HG03159 (cell line): ENCODE measurements at regions not wholly inside any gene's neighbourhood (a gene's known extent, or its start where the extent isn't known, plus 50 kb on each side); places are given as distances from the start of the nearest gene placed in this dataset.

ENCODE experiments used
- ATAC-seq: cut with Tn5 transposase; IDR thresholded peaks from one replicate; pipeline ENCODE4 v1.9.1; 2021; ENCODE audit warnings: mild to moderate bottlenecking, moderate library complexity; ENCODE audit not compliant: unreplicated experiment

DNA sequence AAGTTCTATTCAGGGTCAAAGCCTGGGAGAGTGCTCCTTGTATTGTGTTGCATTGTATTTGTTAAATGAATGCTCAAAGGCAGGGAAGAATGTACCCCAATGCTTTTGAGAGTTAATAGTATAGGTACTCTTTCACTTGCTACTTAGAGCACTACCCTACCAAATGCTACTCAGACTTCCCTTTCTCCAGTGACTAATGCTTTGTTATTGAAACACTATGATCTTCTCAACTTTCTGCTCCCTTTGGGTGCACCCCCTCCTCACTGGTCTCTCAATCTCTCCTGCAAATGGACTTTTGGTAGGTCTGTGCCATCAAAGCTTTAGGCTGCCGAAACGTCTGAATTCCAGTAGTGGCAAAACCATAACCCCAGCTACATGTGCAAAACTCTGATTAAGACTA lies 177.7 kb upstream of the AHR start:
- no peak for ATAC-seq

DNA sequence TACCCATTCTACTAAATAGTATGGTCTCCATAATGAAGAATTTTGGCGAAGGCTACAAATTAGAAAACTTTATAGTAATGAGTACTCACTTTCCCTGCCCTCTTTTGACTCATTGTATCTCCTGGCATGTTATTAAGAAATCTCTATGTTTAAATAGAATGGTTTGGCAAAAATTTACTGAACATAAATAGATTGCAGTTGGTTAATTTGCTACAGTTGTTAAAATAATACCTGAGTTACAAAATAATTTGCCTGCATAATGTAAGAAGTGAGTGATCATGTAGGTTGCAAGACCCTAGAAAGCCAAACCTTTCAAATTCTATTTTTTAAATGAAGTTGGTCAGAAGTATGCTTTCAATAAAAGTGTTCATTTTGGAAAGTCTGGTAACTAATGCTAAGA lies 176.8 kb upstream of the AHR start:
- no peak for ATAC-seq

DNA sequence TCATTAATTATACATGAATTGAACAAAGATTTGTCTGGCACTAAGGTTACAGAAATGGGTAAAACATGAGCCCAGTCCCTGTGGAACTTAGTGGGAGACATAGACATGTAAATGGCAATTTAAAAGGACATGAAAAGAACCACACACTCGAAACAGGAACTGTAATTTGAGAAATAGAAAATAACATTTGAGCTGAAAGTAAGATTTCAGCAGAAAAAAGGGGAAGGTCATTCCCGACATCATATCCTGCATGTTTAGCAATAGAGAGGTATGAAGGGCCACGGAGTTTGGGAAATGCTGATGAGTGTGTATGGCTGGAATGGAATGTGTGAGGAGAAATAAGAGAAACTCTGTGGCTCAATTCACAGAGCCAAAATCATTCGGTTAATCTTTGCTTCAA lies 175.4 kb upstream of the AHR start:
- ATAC-seq: peak; percentile 43

DNA sequence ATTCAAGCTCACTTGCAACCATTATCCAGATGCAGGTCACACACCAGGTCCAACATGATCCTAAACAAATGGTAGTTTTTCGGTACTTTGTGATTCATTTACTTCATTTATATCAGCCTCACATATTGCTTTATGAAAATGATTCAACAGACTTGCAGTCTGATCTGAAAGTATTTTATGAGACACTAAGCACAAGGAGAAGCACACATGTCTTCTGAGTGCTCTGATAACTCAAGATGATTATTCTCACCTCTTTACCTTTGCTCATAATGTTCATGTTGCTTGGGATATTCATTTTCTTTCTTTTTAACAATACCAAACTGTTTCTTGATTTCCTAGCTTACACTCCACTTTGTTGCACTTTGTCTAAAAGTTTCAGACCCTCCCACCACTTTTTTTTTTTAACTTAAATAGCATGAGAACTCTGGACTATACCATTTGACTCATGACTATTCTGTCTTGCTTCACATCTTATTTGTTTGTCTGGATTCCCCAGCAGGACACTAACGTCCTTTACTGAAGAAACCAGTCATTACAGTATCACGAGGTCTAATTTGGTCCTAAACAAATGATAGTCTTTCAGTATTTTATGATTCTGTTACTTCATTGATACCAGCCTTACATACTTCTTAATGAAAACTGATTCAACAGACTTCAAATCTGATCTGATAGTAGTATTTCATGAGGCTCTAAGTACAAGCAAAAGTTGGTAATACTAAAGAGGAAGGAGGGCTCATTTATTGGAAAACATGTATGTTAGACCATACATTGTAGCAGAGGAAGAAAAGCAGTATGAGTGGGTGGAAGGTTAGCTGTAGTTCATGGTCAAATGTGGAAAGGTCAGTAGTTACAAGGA lies 171.8 kb upstream of the AHR start:
- peak; percentile 77 for ATAC-seq

DNA sequence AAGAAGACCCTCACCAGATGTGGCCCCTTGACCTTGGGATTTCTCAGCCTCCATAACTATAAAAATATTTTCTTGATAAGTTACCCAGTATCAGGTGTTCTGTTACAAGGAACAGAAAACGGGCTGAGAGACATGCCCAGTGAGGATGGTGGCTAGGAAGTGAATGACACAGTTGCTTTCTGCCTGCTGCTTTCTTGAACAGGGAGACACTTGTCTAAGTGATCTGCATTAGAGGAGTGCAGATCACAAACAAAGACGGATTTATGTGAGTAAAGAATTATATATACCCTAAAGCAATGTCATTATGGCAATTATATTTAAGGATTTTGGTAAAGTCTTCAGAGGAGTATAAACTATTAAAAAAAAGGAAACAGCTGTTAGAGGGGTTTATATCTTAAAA lies 169.2 kb upstream of the AHR start:
- ATAC-seq: no peak

DNA sequence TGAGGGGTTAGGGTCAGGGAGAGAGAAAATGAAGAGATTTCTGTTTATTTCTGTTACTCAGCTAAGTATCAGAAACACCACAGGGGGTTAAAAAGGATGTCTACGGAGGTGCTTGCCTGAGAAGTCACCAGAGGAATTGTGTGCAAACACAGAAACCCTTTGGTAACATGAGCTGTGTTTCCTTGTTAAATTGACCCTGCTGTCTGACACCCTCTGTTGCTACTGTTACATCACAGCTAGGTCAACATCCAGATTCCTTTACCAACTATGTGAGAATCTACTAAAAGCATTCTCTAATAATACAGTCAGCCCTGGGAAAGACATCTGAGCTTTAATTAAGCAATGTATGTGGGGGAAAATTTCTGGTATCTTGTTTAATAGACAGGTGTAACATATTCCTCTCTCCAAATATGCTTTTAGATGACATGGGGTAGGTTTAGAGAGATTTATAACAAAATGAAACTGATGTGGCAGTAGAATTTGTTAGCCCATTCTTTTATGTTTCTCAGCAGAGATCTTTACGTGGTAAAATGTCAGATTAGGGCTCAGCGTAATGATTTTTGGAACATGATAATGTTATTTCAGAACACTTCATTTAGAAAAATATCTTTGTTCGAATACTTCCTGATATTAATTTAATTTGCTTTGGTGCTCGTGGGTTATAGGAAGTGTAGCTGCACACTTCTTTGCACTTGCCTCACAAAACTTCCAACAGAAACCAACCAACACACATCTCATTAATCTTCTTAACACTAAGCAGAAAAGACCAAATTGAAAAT lies 168.0 kb upstream of the AHR start:
- no peak for ATAC-seq

DNA sequence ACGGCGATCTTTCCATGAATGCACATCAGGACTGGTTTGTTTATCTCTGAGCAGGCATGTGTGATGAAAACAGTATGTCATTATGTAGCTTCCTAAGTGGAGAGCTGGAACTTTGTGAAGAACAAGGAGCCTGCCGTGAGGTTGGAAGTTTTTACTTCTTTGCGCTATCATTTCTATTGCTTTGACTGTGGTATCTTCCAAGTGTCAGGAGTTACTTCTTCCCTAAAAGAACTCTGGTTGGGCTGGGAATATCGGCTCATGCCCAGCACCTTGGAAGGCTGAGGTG lies 167.4 kb upstream of the AHR start:
- no peak for ATAC-seq

DNA sequence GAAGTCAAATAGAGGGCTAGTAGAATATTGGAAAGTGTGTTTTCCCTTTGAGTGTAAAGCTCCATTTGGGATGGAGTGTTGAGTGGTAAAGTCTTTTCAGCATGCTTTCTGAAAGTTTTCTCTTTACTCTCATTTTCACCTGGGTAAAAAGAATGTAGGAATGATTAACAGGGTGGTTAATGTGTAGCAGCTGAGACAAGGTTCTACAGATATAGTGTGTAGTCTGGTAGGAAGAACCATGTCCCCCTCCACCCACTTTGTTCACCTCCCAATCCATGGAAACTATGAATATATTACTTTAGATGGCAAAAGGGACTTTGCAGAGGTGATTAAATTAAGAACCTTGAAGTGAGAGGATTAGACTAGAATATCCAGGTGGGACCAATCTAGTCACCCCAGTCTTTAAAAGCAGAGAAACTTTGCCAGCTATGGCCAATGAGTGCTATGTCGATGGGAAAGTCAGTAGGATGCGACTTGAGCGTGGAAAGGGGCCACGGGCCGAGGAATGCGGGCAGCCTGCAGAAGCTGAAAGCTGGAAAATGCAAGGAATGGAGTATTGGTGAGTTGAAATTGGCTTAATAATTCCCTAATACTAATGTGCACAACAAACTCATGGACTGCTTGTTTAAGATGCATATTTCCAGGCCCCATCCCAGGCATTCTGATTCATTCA lies 166.3 kb upstream of the AHR start:
- peak; percentile 55 for ATAC-seq

DNA sequence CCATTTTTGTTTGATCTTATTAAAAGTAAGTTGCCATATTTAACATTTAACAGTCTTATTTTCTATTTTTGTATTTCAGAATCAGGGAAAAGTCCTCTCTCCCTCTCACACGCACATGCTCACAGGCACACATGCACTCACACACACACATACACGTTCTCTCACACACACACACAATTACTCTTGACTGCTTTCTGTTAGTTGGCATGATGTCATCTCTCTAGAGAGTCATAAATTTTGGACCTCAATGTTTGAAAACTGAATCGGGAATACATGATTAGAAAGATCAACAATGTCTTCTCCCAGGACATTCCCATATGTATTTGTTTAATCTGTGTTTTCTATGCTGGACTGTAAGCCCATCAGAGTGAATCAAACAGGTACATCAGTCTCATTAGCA lies 165.7 kb upstream of the AHR start:
- ATAC-seq: no peak

DNA sequence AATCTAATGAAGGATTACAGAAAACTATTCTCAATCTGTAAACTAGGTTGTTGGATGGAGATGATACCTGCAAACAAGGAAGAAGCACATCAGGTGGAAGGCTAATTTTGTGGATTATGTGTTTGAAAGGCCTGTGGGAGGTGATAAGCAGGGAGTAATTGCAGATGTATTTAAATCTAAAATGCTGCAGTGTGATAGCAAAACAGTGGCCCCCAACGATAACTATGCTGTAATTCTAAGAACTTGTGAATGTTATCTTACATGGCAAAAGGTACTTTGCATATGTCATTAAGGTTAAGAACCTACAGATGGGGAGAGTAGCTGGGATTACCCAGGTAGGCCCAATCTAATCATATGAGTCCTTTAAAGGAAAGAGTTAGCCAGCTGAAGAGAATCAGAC lies 164.5 kb upstream of the AHR start:
- no peak for ATAC-seq

DNA sequence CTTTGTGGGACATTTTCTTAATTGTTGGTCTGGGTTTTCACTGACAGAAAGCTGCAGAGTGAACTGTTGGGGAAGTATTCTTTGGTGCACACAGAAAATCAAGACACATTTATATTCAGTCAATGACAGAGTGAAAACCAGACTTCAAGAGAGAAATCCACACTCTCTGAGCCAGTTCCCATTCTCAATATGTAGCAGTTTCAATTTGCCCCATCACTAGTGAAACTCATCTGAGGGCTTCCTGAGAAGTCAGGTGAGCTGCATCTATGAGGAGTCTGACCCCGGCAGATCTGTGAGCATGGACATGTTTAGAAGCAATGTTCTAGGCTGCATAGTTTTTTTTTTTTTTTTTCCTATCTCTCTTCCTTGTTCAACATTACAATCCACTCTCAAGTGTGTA lies 163.7 kb upstream of the AHR start:
- ATAC-seq: peak; percentile 88

DNA sequence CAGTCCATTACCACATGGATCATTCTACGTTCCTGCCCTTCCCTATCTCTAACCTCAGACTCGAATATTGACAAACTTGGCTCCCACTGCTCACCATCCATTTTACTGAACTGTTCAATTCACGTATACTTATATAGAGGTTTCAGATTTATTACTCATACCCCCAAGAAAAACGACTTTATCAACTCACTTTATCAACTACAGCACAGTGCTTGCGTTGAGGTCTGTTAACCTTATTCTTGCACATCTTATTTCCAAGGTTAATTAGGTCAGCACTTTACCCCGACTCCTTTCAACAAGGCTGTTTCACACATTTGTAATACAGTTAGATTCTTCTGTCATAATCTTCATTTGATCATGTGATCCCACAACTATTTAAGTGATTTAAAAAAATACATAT lies 162.3 kb upstream of the AHR start:
- no peak for ATAC-seq

DNA sequence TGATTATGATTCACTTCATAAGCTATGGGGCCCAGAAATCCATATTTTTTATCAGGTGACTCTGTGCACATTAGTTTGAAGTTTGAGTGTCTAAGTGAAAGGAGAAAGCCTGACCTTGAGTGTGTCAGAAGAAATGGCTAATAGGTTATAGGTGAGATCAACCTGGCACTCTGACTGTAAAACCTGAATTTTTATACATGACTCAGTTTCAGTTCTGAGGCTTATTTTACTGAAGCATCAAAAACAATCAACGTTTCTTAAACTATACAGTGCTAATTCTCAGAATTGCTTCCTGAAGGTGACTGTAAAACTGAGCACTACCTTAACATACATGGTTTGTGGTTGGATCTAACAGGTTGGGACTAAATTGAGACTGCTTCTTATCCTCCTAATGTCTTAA lies 159.4 kb upstream of the AHR start:
- no peak for ATAC-seq

DNA sequence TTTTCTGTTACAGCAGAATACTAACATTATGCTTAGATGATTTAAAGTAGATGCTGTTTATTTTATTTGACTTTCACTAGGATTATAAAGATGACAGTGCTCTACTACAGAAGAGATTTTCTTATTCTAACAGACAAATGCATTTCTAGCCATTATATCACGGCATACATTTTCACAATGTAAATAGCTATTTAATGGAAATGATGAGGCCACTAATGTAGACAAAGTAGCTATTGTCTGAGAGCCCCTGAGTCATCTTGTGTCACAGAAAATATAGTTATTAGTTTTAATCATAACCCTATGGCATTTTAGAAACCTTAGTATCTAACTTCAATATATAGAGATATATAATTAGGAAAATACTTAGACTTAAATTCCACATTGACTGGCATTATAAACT lies 158.0 kb upstream of the AHR start:
- no peak for ATAC-seq

DNA sequence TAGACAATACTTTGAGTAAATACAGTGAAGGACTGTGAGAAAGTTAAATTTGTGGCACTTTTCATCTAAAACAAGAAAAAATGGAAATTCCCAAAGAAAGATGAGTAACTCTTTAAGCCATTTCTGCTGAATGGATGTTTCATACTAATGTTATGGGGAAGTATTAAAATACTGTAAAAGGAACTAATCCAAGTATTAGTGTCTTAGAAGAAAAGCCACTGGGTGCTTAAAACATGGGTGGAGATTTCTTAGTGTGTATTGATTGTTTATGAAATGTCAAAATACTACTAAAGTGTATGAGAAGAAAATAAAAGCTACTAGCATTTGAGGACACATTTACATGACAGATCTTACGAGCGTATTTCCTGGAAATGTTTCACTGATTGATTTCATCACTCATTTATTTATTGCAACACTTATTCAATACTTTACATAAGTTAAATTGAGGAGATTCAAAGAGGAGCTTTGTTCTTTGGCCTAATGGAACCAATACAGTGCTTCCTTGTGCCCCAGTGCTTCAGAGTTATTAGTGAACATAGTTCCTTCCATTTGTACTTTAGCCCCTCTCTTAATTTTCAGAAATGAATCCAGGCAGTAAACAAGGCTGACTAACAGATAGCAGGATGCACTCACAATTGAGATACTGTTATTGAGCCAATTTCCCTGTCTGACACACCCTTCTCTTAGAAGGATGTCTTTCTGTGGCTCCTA lies 155.5 kb upstream of the AHR start:
- ATAC-seq: no peak

DNA sequence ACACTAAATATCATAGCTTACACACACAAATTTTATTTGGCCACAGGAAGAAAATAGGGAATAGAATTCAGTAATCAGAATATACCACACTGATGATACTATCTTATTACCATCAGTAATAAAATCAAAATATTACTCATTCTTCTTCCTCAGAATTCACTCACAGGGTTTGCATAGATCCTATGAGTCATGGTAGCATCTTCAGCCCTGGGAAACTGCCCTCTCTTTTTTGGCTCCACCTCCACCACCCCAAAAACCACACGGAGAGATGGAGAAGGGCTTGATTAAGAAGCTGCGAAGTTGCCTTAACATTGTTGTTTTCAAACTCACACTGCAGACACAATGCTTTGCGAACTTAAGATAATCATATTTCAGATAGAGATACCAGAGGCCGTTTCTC lies 154.1 kb upstream of the AHR start:
- ATAC-seq: no peak

DNA sequence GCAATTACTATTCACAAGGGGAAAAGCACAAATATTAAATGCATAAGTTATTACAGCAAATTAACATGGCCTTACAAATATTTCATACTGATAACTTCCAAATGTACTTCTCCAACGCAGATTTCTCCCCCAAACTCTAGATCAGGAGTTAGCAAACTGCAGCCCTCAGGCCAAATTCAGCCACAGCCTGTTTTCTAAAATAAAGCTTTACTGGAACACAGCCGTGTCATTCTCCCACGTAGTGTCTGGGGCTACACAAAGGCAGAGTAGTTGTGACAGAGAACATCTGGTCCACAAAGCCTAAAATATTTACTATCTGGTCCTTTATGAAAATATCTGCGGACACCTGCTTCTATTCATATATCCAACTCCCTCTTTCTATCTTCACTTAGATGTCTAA lies 151.8 kb upstream of the AHR start:
- no peak for ATAC-seq

DNA sequence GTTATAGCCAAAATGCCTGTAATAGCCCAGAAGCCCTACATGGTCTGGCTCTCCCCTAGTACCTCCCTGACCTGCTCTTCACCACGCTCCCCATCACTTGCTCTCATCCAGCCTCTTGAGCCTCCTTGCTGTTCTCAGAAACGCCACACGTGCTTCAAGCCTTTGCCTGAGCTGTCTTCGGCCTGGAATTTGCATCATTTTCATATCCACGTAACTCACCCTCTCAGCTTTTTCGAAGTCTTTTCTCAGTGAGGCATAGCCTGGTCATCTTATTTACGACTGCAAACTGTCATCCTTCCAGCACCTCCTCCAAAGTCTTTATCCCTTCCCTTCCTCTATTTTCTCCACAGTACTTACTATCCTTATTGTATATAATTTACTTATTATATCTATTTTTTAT lies 151.0 kb upstream of the AHR start:
- ATAC-seq: no peak

DNA sequence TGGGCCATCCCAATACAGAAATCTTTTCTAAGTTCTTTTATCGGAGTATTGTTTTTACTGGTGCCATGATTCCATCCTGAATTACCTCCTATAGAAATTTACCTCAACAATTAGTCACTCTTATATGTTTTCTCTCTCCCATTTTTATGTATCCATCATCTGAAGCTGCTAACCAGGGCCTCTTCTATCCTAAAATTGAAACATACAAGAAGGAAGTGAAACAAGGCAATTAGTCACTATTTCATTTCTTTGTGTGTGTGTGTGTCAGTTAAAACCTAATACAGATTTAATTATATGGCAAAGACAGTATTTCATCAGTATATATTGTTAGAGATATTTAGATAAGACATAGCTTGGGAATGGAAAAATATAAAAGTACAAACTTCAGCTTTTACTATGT lies 148.4 kb upstream of the AHR start:
- ATAC-seq: peak; percentile 68

DNA sequence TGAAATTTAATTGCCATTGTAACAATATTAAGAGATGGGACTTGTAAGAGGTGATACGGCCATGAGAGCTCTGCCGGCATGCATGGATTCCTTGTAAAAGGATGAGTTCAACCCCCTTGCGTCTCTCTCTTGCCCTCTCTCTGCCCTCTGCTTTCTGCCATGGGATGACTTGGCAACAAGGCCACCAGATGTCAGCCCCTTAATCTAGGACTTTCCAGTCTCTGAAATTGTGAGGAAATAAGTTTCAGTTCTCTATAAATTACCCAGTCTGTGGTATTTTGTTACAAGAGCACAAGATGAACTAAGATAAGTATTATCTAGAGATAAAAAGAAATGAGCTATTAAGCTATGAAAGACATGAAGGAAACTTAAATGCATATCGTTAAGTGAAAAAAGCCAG lies 145.7 kb upstream of the AHR start:
- ATAC-seq: peak; percentile 50

DNA sequence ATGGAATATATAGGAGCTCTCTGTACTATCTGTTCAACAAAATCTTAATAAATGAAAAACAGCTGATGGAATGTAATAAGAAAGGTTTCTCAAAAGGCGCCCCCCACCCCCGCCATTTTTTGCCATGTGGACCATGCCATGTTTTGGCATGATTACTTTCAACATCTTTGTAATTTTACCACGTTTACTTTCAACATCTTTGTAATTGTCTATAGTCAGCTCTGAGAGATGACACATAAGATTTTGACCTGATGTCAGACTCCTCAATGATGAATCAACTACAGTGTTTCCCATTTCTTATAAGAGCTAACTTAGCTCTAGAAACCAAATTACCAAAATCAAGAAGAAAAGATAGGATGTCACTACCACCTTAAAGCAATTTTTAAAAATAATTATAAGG lies 144.9 kb upstream of the AHR start:
- no peak for ATAC-seq

DNA sequence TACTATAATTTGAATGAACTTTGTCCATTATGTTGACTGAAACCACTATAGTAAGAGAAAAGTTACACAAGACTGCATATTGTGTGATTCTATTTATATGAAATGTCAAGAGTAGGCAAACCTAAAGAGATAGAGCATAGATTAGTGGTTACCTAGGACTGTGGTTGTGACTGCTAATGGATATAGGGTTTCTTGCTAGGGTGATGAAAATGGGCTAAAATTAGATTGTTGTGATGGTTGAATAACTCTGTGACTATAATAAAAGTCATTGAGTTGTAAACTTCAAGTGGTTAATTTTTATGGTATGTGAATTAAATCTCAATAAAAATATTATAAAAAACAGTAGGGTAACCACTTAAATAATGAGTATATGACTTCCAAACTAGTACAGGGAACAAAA lies 142.9 kb upstream of the AHR start:
- no peak for ATAC-seq
